ENCODE measurements at regions not wholly inside any gene's neighbourhood (a gene's known extent, or its start where the extent isn't known, plus 50 kb on each side); places are given as distances from the start of the nearest gene placed in this dataset.

DNA sequence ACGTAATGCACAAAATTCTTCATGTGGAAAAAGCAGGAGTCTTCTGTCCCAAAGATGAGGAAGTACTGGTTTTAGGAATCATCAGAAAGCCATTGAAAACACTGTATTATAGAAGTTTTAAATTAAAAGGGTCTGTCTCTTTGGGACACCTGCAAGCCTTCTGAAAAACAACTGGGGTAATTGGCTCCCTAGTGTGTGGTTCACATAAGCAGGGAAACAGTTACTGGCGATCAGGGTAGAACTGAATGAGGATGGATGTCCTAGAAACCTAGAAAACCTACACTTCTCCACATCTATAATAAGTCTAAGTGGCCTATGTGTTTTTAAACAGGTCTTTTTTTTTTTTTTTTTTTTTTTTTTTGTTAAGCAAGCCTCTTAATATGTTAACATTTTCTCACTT lies 945.5 kb upstream of the PCDH10 start:
- H3K9ac ChIP-seq (ENCODE audit: low read length), result no peak overlapping the region
- H2AFZ ChIP-seq (ENCODE audit: low read depth, low read length), result no peak overlapping the region
- TF ChIP-seq, protein P1, sequence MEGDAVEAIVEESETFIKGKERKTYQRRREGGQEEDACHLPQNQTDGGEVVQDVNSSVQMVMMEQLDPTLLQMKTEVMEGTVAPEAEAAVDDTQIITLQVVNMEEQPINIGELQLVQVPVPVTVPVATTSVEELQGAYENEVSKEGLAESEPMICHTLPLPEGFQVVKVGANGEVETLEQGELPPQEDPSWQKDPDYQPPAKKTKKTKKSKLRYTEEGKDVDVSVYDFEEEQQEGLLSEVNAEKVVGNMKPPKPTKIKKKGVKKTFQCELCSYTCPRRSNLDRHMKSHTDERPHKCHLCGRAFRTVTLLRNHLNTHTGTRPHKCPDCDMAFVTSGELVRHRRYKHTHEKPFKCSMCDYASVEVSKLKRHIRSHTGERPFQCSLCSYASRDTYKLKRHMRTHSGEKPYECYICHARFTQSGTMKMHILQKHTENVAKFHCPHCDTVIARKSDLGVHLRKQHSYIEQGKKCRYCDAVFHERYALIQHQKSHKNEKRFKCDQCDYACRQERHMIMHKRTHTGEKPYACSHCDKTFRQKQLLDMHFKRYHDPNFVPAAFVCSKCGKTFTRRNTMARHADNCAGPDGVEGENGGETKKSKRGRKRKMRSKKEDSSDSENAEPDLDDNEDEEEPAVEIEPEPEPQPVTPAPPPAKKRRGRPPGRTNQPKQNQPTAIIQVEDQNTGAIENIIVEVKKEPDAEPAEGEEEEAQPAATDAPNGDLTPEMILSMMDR (IDR thresholded peaks at IDR 0.05; ENCODE audit: poor library complexity, severe bottlenecking), result no peak
- TF ChIP-seq MXI1 (conservative IDR thresholded peaks at IDR 0.05; ENCODE audit: poor library complexity, severe bottlenecking) (no peak), EZH2 (IDR thresholded peaks at IDR 0.05; ENCODE audit: borderline replicate concordance, insufficient read depth, low read length, poor library complexity, severe bottlenecking) (no peak), TAF1 (IDR thresholded peaks at IDR 0.05; ENCODE audit: low read depth) (no peak), RAD21 (conservative IDR thresholded peaks at IDR 0.05) (no peak), SMC3 (conservative IDR thresholded peaks at IDR 0.05; ENCODE audit: poor library complexity) (no peak), EP300 (conservative IDR thresholded peaks at IDR 0.05; ENCODE audit: poor library complexity, severe bottlenecking) (no peak), POLR2AphosphoS5 (IDR thresholded peaks at IDR 0.05) (no peak)
- TF ChIP-seq, protein P2, sequence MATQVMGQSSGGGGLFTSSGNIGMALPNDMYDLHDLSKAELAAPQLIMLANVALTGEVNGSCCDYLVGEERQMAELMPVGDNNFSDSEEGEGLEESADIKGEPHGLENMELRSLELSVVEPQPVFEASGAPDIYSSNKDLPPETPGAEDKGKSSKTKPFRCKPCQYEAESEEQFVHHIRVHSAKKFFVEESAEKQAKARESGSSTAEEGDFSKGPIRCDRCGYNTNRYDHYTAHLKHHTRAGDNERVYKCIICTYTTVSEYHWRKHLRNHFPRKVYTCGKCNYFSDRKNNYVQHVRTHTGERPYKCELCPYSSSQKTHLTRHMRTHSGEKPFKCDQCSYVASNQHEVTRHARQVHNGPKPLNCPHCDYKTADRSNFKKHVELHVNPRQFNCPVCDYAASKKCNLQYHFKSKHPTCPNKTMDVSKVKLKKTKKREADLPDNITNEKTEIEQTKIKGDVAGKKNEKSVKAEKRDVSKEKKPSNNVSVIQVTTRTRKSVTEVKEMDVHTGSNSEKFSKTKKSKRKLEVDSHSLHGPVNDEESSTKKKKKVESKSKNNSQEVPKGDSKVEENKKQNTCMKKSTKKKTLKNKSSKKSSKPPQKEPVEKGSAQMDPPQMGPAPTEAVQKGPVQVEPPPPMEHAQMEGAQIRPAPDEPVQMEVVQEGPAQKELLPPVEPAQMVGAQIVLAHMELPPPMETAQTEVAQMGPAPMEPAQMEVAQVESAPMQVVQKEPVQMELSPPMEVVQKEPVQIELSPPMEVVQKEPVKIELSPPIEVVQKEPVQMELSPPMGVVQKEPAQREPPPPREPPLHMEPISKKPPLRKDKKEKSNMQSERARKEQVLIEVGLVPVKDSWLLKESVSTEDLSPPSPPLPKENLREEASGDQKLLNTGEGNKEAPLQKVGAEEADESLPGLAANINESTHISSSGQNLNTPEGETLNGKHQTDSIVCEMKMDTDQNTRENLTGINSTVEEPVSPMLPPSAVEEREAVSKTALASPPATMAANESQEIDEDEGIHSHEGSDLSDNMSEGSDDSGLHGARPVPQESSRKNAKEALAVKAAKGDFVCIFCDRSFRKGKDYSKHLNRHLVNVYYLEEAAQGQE (IDR thresholded peaks at IDR 0.05; ENCODE audit: borderline replicate concordance), result no peak
- H3K4me3 ChIP-seq (ENCODE audit: low read length), result no peak overlapping the region
- no peaks in the 10 kb centered on the region for H3K36me3 ChIP-seq (ENCODE audit: insufficient read depth, low read length)
- H3K9me2 ChIP-seq (ENCODE audit: insufficient read depth, low read length), result no peaks in the 10 kb centered on the region
- H3K27ac ChIP-seq (ENCODE audit: low read length), result no peak overlapping the region
- H4K20me1 ChIP-seq (ENCODE audit: insufficient read depth), result no peaks in the 10 kb centered on the region
- H3K79me2 ChIP-seq (replicated peaks; ENCODE audit: insufficient read depth, low read length), result no peaks in the 10 kb centered on the region
- no peak overlapping the region for H3K4me2 ChIP-seq (ENCODE audit: low read length)
- H3K9me3 ChIP-seq (ENCODE audit: low read length), result no peaks in the 10 kb centered on the region
- no peaks in the 10 kb centered on the region for H3F3A ChIP-seq (ENCODE audit: insufficient read depth, low read length, poor library complexity, severe bottlenecking)
- H3K27me3 ChIP-seq (ENCODE audit: insufficient read depth, low read depth, low read length), result no peaks in the 10 kb centered on the region

DNA sequence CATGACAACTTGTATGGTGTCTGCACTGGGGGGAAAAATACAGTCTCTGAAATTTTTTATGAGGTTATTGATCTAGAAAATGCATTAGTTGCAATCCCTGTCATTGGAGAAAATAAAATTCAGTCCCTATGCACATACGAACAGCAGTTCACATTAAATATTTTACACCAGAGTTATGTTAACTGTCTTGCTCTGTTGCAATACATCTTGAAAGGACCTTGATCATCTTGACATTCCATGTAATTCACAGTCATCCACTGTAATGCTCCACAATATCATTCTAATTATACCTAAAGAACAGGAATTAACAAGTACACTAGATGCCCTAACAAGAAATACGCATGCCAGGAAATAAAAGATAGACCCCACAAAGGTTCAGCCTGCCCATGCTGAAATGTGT lies 934.6 kb upstream of the PCDH10 start:
- Histone ChIP-seq H3K4me3 (ENCODE audit: low read length) (no peak overlapping the region), H2AFZ (ENCODE audit: low read depth, low read length) (no peak overlapping the region), H4K20me1 (ENCODE audit: insufficient read depth) (no peaks in the 10 kb centered on the region), H3K27me3 (ENCODE audit: insufficient read depth, low read depth, low read length) (no peaks in the 10 kb centered on the region), H3K79me2 (replicated peaks; ENCODE audit: insufficient read depth, low read length) (no peaks in the 10 kb centered on the region), H3K36me3 (ENCODE audit: insufficient read depth, low read length) (no peaks in the 10 kb centered on the region), H3K27ac (ENCODE audit: low read length) (no peak overlapping the region), H3K9me3 (ENCODE audit: low read length) (no peaks in the 10 kb centered on the region), H3K4me2 (ENCODE audit: low read length) (no peak overlapping the region), H3F3A (ENCODE audit: insufficient read depth, low read length, poor library complexity, severe bottlenecking) (no peaks in the 10 kb centered on the region), H3K9me2 (ENCODE audit: insufficient read depth, low read length) (no peaks in the 10 kb centered on the region), H3K9ac (ENCODE audit: low read length) (no peak overlapping the region)
- TF ChIP-seq, protein P1 (IDR thresholded peaks at IDR 0.05; ENCODE audit: poor library complexity, severe bottlenecking), result no peak
- TF ChIP-seq EP300 (conservative IDR thresholded peaks at IDR 0.05; ENCODE audit: poor library complexity, severe bottlenecking) (no peak), MXI1 (conservative IDR thresholded peaks at IDR 0.05; ENCODE audit: poor library complexity, severe bottlenecking) (no peak), TAF1 (IDR thresholded peaks at IDR 0.05; ENCODE audit: low read depth) (no peak), SMC3 (conservative IDR thresholded peaks at IDR 0.05; ENCODE audit: poor library complexity) (no peak), RAD21 (conservative IDR thresholded peaks at IDR 0.05) (no peak), EZH2 (IDR thresholded peaks at IDR 0.05; ENCODE audit: borderline replicate concordance, insufficient read depth, low read length, poor library complexity, severe bottlenecking) (no peak), POLR2AphosphoS5 (IDR thresholded peaks at IDR 0.05) (no peak)
- TF ChIP-seq, protein P2 (IDR thresholded peaks at IDR 0.05; ENCODE audit: borderline replicate concordance), result no peak
